GM19468 (cell line): ENCODE measurements at regions not wholly inside any gene's neighbourhood (a gene's known extent, or its start where the extent isn't known, plus 50 kb on each side); places are given as distances from the start of the nearest gene placed in this dataset.
"Not testable (repeated sequence)": the region's sequence is repeated elsewhere in the genome, so short reads cannot be mapped to it uniquely, and the experiment has no call there.

Experiments
- ATAC-seq: cut with Tn5 transposase; IDR thresholded peaks from one replicate; pipeline ENCODE4 v1.9.1; 2021; ENCODE audit warnings: mild to moderate bottlenecking, moderate library complexity, moderate number of reproducible peaks; ENCODE audit not compliant: unreplicated experiment; ENCODE audit errors: extremely low read depth

DNA sequence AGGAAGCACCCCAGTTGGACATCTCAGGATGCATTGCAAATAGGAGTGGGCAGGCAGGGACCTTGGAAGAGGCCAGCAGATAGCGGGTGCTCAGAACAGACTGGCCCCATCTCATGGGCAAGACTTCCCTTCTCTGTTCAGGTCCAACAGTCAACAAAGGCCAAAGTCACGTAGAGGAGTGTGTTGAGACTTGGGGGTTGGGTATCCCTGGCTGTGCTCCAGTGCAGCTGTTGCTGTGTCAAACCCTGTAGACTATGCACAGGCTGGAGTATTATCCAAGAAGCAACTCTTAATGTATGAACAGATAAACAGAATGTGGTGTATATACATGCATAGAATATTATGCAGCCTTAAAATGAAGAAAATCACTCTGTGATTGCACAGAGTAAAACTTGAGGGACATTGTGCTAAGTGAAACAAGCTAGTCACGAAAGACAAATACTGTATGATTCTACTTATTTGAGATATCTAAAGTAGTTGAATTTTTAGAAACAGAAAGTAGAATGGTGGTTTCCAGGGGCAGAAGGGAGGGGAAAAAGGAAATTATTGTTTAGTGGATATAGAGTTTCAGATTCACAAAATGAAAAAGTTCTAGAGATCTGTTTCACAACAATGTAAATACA is 192.1 kb upstream of the LCORL start:
- peak; percentile 27 for ATAC-seq

GRCh38 chr4:18209448-18209847 is 187.9 kb upstream of the LCORL start:
- ATAC-seq = no peak

DNA sequence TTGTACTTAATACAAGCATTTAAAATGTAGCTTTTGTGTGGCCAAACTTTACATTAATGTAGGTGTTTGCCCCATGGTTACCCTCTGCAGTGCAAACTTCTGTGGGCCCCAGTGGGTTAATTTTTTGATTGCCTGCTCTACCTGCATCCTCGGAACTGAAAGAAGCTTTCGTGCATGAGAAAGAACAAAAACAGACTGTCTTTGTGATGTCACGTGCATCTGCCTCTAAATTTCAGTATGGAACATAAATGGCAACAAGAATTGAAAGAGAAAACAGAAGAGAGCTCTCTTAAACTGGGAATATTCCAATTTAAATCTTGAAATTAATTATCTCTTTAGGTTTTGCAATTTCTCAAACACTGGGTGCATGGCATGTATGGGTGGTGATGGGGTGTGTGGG is 182.4 kb upstream of the LCORL start:
- ATAC-seq = no peak

GRCh38 chr4:18202486-18202885 is 180.9 kb upstream of the LCORL start:
- ATAC-seq = no peak

DNA sequence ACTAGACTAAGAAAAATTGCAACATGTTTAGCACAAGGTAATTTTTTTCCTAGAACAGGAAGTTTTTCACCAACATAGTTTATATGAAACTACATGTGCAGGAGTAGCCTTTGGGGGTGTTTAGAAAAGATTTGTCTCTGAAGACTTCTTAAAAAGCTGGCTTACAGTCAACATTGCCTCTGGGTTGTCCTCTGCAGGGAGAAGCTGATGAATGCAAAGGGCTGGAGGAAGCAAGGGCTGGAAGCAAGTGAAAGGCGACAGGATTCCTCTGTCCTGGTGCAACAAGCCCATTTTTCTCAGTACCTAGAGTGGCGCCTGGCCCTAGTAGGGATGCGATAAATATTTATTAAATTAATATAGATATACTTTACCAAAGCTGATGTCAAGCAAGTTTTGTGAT is 180.3 kb upstream of the LCORL start:
- no peak for ATAC-seq

DNA sequence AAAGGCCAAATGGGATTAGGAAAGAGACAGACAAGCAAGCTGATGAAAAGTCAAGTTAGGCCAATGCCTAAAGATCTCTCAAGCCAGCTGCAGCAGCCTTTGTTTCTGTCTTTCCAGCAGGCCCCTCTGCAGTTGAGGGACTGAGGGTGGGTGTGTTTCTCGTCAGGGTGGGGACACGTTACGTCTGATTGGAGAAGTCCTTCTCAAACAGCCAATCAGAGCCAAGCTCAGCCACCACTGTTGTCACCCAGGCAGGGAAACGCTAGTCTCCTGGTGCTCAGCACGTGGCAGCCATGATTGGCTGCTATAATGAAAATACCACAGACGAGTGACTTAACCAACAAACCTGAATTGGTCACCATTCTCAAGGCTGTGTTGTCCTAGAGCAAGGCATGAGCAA is 177.1 kb upstream of the LCORL start:
- ATAC-seq = no peak

DNA sequence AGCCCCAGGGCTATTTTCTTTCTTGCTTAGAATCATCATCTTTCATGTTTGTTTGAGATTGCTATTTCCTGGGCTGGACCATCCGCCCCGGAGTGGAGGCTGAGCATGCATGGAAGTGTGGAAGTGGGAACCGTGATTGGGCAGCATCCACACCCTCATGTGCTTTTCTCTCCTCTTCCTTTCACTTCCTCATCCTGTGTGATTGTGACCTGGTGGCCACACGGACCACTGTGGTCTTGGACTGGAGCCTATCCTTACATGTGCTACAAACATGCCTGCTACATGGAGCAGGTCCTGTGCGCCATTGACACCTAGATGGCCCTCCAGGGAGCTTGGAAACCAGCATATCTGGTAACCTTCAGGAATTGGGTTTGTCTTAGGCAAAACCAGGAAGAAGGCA is 175.9 kb upstream of the LCORL start:
- no peak for ATAC-seq

- no peak for ATAC-seq
These were observed 172.7 kb upstream of the LCORL start for GRCh38 chr4:18194278-18194677.

DNA sequence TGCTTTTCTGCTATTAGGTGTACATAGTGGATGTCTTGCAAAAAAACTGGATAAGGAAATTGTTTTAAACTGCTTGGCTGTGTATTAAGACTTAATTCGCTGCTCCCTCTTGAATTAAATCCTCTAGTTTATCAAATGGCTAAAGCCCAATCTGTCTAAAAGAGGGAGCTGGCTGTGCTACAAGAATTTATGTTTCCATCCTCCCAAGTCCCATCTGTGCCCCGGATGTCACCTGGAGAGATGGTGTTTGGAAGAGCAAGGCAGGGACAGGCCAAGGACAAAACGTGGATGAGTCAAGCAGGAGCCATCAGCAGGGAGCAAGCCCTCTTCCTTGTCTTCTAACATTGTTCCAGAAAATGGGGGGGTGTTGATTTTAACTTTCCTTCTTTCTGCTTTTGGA is 171.3 kb upstream of the LCORL start:
- ATAC-seq = no peak

GRCh38 chr4:18185491-18185890 is 163.9 kb upstream of the LCORL start:
- ATAC-seq = no peak

GRCh38 chr4:18180892-18181291 is 159.3 kb upstream of the LCORL start:
- no peak for ATAC-seq

- ATAC-seq = no peak
These were observed 158.6 kb upstream of the LCORL start for GRCh38 chr4:18180122-18180521.

- ATAC-seq = no peak
These were observed 150.3 kb upstream of the LCORL start for GRCh38 chr4:18171896-18172295.

- no peak for ATAC-seq
These were observed 146.3 kb upstream of the LCORL start for GRCh38 chr4:18167831-18168230.

DNA sequence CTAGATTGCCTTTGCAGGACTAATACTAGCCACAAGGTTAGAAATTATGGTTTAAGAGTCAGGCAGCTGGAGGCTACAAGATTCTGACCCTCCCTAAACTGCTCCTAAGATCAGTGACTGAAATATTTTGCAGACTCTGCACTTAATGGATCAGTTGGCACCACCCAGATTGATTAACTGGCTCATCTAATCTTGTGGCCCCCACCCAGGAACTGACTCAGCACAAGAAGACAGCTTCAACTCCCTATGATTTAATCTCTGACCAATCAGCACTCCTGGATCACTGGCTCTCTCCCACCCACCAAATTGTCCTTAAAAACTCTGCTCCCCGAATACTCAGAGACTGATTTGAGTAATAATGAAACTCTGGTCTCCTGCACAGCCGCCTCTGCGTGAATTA is 145.4 kb upstream of the LCORL start:
- no peak for ATAC-seq

GRCh38 chr4:18162453-18162852 is 140.9 kb upstream of the LCORL start:
- no peak for ATAC-seq

DNA sequence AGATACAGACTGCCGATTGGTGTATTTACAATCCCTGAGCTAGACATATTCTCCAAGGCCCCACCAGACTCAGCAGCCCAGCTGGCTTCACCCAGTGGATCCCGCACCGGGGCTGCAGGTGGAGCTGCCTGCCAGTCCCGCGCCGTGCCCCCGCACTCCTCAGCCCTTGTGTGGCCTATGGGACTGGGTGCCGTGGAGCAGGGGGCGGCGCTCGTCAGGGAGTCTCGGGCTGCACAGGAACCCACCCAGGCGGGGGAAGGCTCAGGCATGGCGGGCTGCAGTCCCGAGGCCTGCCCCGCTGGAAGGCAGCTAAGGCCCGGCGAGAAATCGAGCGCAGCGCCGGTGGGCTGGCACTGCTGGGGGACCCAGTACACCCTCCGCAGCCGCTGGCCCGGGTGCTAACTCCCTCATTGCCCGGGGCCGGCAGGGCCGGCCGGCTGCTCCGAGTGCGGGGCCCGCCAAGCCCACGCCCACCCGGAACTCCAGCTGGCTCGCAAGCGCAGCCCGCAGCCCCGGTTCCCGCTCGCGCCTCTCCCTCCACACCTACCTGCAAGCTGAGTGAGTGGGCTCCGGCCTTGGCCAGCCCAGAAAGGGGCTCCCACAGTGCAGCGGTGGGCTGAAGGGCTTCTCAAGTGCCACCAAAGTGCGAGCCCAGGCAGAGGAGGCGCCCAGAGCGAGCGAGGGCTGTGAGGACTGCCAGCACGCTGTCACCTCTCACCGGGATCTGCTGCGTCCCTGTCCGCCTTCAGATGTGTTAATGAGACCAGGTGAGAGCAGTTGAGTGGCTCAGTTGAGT is 137.8 kb upstream of the LCORL start:
- not testable (repeated sequence) for ATAC-seq

DNA sequence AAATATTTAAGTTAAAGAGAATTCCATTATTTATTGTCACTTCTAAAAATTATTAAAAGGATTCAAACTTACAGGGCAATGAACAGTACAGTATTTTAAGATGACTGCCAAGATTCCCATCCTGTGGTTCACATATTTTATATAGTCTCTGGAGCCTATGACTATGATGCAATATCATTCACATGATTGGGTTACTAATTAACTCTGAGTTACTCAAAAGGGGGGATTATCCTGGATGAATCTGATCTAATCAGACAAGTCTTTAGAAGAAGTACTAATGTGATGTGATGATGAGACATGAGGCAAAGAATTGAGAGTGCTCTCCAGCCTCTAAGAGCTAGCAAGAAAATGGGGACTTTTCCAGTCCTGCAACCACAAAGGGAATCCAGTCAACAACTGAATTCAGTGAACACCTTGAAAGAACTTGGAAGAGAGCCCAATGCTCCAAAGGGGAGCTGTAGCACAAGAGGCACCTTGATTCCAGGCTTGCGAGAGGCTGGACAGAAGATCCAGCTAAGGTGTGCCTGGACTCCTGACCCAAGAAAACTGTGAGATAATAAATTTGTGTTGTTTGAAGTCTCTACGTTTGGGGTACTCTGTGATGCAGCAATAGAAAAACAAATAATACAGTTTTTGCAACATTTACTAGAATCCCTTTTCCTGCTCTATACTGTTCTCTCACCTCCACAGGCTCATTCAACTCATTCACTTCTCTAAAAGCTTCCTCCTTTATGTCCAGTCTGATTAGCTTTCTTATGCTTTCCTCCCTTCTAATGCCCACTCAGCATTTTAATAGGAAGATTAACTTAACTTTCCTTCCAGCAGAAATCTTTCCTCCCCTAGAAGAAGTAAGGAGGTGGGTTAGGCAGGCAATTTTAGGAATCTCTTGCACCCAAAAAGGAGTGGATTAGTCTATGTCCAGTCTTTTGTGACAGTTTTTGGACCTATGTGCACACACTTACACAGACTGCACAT is 133.8 kb upstream of the LCORL start:
- no peak for ATAC-seq

DNA sequence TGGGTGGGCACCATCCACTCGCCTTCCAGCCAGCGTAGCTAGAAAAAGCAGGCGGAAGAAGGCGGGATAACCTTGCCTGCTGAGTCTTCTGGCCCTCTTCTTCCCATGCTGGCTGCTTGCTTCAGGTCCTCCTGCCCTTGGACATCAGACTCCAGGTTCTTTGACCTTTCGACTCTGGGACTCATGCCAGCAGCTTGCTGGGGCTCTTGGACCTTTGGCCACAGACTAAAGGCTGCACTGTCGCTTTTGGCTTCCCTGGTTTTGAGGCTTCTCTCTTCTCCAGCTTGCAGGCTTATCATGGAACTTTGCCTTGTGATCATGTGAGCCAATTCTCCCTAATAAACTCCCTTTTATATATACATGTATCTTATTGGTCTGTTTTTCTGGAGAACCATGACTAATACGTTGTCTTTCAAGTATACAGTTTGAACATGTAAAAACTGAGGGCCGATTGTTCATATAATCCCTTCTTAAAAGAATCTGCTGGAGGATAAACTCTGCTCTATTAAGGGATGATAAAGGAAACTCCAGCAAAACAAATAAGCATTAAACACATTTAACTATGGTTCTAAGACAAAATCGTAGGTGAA is 116.6 kb upstream of the LCORL start:
- ATAC-seq = no peak

DNA sequence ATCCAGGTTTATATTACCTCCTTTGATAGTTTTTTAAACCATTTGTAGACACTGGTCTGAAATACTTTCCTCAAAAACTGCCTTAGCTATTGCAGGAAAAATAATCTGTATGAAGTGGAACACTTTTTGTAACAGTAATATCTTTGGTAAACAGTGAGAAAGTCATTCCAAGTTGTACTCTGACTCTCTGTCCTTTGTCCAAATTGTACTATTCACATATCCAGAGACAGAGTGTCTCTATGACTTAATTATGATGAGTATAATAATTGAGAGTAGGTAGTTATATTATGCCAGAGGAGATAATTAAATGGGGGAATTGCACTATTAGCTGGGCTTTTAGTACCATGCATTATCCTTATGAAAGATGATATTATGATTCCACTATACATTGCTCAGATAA is 112.6 kb upstream of the LCORL start:
- no peak for ATAC-seq
